WI38 (cell line): ENCODE measurements at regions not wholly inside any gene's neighbourhood (a gene's known extent, or its start where the extent isn't known, plus 50 kb on each side); places are given as distances from the start of the nearest gene placed in this dataset.

ENCODE experiments used
- H3K4me3 ChIP-seq: 2 replicates; pipeline ENCODE4 v1.5.1; 2011; ENCODE audit warnings: low read depth, mild to moderate bottlenecking, control low read depth, low read length
- CTCF ChIP-seq: IDR thresholded peaks from 2 replicates; pipeline ENCODE4 v1.5.1; 2012; ENCODE audit warnings: low read depth, mild to moderate bottlenecking, control low read depth, low read length

GRCh38 chr14:86505808-86506207 is 975.9 kb downstream of the FLRT2 start:
- no peak overlapping the region for H3K4me3 ChIP-seq
- TF ChIP-seq CTCF = no peak

- no peak for TF ChIP-seq CTCF
- H3K4me3 ChIP-seq = no peak overlapping the region
These were observed 971.7 kb downstream of the FLRT2 start for GRCh38 chr14:86501611-86502010.

DNA sequence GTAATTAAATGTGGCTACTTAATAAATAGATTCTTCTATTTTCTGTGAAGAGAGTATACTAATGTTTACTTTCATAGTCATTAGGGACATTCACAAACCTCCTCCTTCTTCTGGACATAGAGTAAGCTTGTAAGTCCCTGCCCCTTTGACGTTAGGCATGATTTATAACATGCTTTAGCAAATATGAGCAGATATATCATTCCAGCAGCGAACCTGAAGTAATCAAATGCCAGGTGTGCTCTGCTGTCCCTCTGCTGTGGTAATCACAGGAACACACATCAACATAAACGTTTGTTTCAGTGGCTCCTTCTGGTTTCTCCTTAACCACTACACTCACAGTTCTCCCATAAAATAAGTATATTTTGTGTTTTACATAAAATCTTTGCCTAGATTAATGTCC is 961.8 kb downstream of the FLRT2 start:
- H3K4me3 ChIP-seq = no peak overlapping the region
- TF ChIP-seq CTCF = no peak

- no peak for TF ChIP-seq CTCF
- H3K4me3 ChIP-seq = no peak overlapping the region
These were observed 951.2 kb downstream of the FLRT2 start for GRCh38 chr14:86481104-86481503.

- TF ChIP-seq CTCF = no peak
- H3K4me3 ChIP-seq = no peak overlapping the region
These were observed 934.4 kb downstream of the FLRT2 start for GRCh38 chr14:86464341-86464740.

- peak; percentile 17; the same call in 1 of the 2 replicates for TF ChIP-seq CTCF
- no peak overlapping the region for H3K4me3 ChIP-seq
These were observed 932.3 kb downstream of the FLRT2 start for GRCh38 chr14:86462193-86462753.

DNA sequence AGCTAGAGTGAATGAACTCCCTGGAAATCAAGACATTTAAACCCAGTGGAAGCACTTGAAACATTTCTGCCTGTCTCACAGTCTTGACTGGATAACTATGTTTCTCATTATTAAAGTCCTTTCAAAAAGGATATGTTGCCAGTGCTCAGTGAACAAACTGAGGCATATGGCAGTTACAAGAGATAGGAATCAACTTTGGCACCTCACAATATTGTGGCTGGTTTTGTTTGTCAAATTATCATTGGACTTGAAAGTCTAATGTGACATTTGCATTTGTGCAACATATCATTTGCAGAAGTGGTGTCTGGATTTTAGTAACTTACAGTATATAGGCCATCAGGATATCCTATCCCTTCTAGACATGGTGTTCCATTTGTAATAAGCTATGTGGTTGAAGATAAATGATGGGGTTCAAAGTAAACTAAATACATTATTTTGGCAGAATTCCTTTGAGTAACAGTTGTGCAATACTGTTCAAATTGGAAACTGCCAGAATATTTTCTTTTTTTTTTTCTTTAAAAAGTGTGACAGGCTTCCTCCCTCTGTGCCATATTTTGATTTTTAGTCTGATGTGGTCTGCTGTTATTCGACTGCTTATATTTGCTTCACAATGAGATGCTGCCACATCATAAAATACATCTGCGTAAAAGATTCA is 927.7 kb downstream of the FLRT2 start:
- TF ChIP-seq CTCF = no peak
- H3K4me3 ChIP-seq = no peak overlapping the region
